SK-N-SH treated with all-trans-retinoic acid at 6 μM for 48 hours (cell line): ENCODE measurements at regions not wholly inside any gene's neighbourhood (a gene's known extent, or its start where the extent isn't known, plus 50 kb on each side); places are given as distances from the start of the nearest gene placed in this dataset.

ENCODE experiments used
- BACH2 ChIP-seq: fragments of 250-450 bp; sonication (Bioruptor Pico); IDR thresholded peaks from 2 replicates; pipeline ENCODE4 v1.9.0; 2021; ENCODE audit warnings: mild to moderate bottlenecking, borderline replicate concordance
- GLIS3 ChIP-seq: fragments of 250-450 bp; sonication (Bioruptor Pico); IDR thresholded peaks from 2 replicates; pipeline ENCODE4 v1.5.0; 2020; ENCODE audit warnings: mild to moderate bottlenecking, moderate library complexity
- RARB ChIP-seq: fragments of 250-450 bp; sonication (Bioruptor Pico); IDR thresholded peaks from 2 replicates; pipeline ENCODE4 v1.8.0; 2021; ENCODE audit warnings: mild to moderate bottlenecking, moderate library complexity
- ZFP3 ChIP-seq: fragments of 250-450 bp; sonication (Bioruptor Pico); IDR thresholded peaks from 2 replicates; pipeline ENCODE4 v1.5.0; 2020; ENCODE audit warnings: mild to moderate bottlenecking, moderate library complexity
- TF ChIP-seq, protein P1 (sequence below): fragments of 250-450 bp; sonication (Bioruptor Pico); IDR thresholded peaks from 2 replicates; pipeline ENCODE4 v1.8.0; 2020; ENCODE audit warnings: mild to moderate bottlenecking, moderate library complexity, borderline replicate concordance
- TF ChIP-seq, protein P2 (sequence below): fragments of 250-450 bp; sonication (Bioruptor Pico); IDR thresholded peaks from 2 replicates; pipeline ENCODE4 v1.5.1; 2020; ENCODE audit warnings: low read depth, mild to moderate bottlenecking, moderate library complexity

DNA sequence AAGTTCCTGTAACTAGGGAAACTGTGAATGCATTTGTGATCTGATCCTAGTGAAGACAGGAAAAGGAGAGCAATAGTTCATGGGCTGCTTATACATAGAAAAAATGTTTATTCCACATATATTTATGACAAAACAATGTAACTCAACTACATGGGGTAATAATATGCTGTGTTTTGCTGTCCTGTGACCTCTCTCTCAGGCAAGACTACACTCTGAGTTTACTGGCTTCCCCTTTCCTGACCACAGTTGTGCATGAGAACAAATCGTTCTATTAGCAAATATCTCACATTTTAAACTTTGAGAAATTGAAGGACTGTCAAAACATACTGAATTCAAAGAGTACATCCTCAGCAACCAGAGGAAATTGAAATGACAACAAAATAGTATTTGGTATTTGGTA is 161.9 kb upstream of the TRPC6 start:
- TF ChIP-seq, protein P1, sequence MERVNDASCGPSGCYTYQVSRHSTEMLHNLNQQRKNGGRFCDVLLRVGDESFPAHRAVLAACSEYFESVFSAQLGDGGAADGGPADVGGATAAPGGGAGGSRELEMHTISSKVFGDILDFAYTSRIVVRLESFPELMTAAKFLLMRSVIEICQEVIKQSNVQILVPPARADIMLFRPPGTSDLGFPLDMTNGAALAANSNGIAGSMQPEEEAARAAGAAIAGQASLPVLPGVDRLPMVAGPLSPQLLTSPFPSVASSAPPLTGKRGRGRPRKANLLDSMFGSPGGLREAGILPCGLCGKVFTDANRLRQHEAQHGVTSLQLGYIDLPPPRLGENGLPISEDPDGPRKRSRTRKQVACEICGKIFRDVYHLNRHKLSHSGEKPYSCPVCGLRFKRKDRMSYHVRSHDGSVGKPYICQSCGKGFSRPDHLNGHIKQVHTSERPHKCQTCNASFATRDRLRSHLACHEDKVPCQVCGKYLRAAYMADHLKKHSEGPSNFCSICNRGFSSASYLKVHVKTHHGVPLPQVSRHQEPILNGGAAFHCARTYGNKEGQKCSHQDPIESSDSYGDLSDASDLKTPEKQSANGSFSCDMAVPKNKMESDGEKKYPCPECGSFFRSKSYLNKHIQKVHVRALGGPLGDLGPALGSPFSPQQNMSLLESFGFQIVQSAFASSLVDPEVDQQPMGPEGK, result no peak
- no peak for TF ChIP-seq ZFP3 (CRISPR knock-in tag)
- no peak for TF ChIP-seq BACH2 (CRISPR knock-in tag)
- TF ChIP-seq, protein P2, sequence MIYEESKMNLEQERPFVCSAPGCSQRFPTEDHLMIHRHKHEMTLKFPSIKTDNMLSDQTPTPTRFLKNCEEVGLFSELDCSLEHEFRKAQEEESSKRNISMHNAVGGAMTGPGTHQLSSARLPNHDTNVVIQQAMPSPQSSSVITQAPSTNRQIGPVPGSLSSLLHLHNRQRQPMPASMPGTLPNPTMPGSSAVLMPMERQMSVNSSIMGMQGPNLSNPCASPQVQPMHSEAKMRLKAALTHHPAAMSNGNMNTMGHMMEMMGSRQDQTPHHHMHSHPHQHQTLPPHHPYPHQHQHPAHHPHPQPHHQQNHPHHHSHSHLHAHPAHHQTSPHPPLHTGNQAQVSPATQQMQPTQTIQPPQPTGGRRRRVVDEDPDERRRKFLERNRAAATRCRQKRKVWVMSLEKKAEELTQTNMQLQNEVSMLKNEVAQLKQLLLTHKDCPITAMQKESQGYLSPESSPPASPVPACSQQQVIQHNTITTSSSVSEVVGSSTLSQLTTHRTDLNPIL, result no peak
- no peak for TF ChIP-seq GLIS3
- no peak for TF ChIP-seq RARB
